AG04450 (cell line): ENCODE measurements at regions not wholly inside any gene's neighbourhood (a gene's known extent, or its start where the extent isn't known, plus 50 kb on each side); places are given as distances from the start of the nearest gene placed in this dataset.

Source experiments
- CTCF ChIA-PET: fragments of 300-600, 350-600 bp; formaldehyde crosslinking; extraction: SDS; loops from one replicate; lab custom pipeline; 2022; ENCODE audit warnings: antibody characterized with exemption, inconsistent platforms; lab: Charles Lee
- POLR2A ChIA-PET: fragments of 350-600 bp; formaldehyde crosslinking; extraction: SDS; loops from one replicate; lab custom pipeline; 2021; ENCODE audit warnings: antibody characterized with exemption, inconsistent platforms; lab: Yijun Ruan, JAX
- DNase-seq: peaks from one replicate; pipeline ENCODE4 v3.0.0-alpha.2; 2011; ENCODE audit warnings: low read depth, low spot score
- H3K27ac ChIP-seq: one replicate; pipeline ENCODE4 v1.5.1; 2012; ENCODE audit warnings: low read depth, low read length, control low read depth
- H3K27me3 ChIP-seq: one replicate; pipeline ENCODE4 v1.6.0; 2012; ENCODE audit warnings: low read length; ENCODE audit not compliant: control insufficient read depth, insufficient read depth
- H3K4me3 ChIP-seq: 2 replicates; pipeline ENCODE4 v1.5.1; 2011; ENCODE audit warnings: mild to moderate bottlenecking, low read depth, low read length, control low read depth
- H3K9me3 ChIP-seq: 2 replicates; pipeline ENCODE4 v1.5.1; 2012; ENCODE audit warnings: low read length; ENCODE audit not compliant: control insufficient read depth, insufficient read depth
- TF ChIP-seq, protein P1 (sequence below): IDR thresholded peaks from 2 replicates; pipeline ENCODE4 v1.5.1; 2011; ENCODE audit warnings: low read depth, low read length, control low read depth, inconsistent platforms

DNA sequence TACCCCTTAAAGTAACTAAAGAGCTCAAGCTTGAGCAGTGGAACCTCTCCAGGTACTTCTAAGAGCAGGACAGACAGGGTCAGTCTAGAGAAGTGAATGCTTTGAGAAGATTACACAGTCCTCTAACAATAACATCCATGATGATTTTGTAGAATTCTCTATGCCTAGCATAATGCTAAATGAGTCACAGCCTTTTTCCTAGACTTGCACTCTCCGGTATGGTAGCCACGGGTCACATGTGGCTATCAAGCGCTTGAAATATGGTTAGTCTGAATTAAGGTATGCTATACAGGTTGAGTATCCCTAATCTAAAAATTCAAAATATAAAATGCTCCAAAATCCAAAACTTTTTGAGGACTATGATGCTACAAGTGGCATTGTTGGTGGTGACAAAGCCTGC lies 166.6 kb upstream of the MKLN1 start:
- Histone ChIP-seq H3K27ac (no peak overlapping the region), H3K4me3 (no peak overlapping the region), H3K9me3 (no peaks in the 10 kb centered on the region), H3K27me3 (no peaks in the 10 kb centered on the region)
- CTCF ChIA-PET, result interaction anchor here (0.6 to 0.8 kb wide), 2 partner anchors 92 to 352 kb away, joined by 3 read pairs; no protein-coding TSS in a partner anchor
- POLR2A ChIA-PET, result interaction anchor here (0.6 to 1.2 kb wide), 4 partner anchors 10 to 291 kb away, joined by 3 to 5 read pairs (median 4); no protein-coding TSS in a partner anchor
- TF ChIP-seq, protein P1, sequence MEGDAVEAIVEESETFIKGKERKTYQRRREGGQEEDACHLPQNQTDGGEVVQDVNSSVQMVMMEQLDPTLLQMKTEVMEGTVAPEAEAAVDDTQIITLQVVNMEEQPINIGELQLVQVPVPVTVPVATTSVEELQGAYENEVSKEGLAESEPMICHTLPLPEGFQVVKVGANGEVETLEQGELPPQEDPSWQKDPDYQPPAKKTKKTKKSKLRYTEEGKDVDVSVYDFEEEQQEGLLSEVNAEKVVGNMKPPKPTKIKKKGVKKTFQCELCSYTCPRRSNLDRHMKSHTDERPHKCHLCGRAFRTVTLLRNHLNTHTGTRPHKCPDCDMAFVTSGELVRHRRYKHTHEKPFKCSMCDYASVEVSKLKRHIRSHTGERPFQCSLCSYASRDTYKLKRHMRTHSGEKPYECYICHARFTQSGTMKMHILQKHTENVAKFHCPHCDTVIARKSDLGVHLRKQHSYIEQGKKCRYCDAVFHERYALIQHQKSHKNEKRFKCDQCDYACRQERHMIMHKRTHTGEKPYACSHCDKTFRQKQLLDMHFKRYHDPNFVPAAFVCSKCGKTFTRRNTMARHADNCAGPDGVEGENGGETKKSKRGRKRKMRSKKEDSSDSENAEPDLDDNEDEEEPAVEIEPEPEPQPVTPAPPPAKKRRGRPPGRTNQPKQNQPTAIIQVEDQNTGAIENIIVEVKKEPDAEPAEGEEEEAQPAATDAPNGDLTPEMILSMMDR, result no peak
- DNase-seq, result no peak

DNA sequence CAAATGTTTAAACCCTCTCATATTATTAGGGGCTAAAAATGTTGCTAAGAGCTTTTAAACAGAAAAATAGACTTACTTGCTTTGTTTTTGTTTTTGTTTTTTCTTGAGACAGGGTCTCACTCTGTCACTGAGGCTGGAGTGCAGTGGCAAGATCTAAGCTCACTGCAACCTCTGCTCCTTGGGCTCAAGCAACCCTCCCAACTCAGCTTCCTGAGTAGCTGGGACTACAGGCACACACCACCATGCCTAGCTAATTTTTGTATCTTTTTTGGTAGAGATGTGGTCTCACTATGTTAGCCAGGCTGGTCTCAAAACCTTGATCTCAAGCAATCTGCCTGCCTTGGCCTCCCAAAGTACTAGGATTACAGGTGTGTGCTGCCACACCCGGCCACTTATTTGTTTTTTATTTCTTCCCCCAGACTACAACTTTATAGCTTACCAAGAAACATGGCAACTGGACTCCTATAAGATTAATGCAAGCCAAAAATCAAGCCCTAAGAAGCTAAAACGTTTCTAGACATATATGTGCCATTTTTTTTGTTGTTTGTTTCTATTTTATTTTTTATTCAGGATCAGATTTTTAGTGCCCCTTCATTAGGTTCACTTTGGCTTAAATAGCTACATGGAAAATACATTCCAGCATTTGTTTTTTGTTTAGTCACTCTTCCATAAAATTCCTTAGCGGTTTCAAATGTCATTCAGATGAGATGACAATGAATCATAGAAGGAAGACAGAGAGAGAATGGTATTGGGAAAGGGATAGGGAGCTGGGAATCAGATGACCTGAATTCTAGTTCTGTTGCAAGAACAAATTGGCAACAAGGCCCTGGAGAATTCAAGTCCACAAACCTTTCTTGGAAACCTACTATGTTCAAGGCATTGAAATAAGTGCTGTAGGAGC lies 163.4 kb upstream of the MKLN1 start:
- POLR2A ChIA-PET, result interaction anchor here (0.6 to 1.8 kb wide), 3 partner anchors 54 to 255 kb away, joined by 3 to 10 read pairs (median 3); no protein-coding TSS in a partner anchor
- no peak overlapping the region for H3K27ac ChIP-seq
- no peaks in the 10 kb centered on the region for H3K9me3 ChIP-seq
- DNase-seq, result no peak
- no peaks in the 10 kb centered on the region for H3K27me3 ChIP-seq
- TF ChIP-seq, protein P1, result no peak
- no peak overlapping the region for H3K4me3 ChIP-seq
- CTCF ChIA-PET, result interaction anchor here (1.5 kb wide), 1 partner anchor 9 kb away, joined by 3 read pairs; no protein-coding TSS in a partner anchor

DNA sequence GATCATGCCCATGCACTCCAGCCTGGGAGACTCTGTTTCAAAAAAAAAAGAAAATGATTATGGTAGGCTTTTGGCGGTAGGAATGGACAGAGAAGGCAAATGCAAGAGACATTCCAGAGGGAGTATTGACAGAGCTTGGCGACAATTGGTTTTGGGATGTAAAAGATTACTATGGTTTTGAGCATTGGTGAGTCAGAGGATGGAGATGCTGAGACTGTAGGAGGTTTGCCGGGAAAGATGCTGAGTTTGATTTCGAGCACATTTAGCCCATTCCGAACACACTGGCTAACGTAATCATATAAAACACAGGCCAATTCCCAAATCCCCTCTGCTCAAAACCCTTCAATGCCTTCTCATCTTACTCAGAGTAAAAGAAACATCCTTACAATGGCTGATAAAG lies 161.6 kb upstream of the MKLN1 start:
- ChIA-PET CTCF (no interaction called here), POLR2A (interaction anchor here (0.6 kb wide), 1 partner anchor 59 kb away, joined by 3 read pairs; no protein-coding TSS in a partner anchor)
- Histone ChIP-seq H3K27me3 (no peaks in the 10 kb centered on the region), H3K4me3 (no peak overlapping the region), H3K9me3 (no peaks in the 10 kb centered on the region), H3K27ac (no peak overlapping the region)
- TF ChIP-seq, protein P1, result no peak
- DNase-seq, result no peak

DNA sequence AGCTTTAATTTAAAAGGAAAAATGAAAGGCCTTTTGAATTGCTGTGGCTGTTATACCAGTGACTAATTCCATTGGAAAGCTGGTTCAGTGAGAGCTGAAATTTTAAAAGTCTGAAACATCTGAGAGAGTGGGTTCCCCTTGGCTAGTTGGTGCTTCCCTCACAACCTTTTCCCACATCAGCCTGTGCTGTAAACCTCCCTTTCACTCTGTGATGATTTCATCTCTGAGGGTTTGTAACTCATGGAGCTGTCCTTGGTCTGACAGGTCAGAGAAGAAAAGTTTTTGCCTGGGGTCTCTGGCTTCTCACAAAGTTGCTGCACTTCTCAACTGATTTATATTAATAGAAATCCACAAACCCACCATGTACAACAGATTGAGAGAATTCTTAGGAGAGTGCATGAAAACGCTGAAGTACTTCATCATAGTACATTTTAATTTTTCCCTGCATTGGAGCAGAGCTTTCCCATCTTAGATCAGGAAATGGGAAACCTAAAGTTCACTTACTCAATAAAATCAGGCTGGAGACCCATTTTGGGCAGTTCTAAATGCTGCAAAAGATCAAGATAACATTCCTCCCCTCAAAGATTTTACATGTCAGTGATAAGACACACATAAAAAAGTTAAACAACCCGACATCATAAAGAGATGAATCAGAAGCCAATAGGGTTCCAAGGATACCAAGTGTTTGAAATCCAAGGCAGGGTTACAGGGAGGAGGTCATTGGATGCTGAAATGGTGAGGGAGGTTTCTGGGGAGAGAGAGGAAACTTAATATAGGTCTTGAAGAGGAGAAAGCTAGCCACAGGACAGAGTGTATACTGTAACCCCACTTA lies 157.0 kb upstream of the MKLN1 start:
- Histone ChIP-seq H3K27me3 (no peaks in the 10 kb centered on the region), H3K9me3 (no peaks in the 10 kb centered on the region), H3K4me3 (no peak overlapping the region), H3K27ac (no peak overlapping the region)
- DNase-seq, result no peak
- ChIA-PET CTCF (no interaction called here), POLR2A (interaction anchor here (0.5 kb wide), 1 partner anchor 9 kb away, joined by 3 read pairs; no protein-coding TSS in a partner anchor)
- TF ChIP-seq, protein P1, result no peak
